ENCODE measurements at regions not wholly inside any gene's neighbourhood (a gene's known extent, or its start where the extent isn't known, plus 50 kb on each side); places are given as distances from the start of the nearest gene placed in this dataset.

- no peaks in the 10 kb centered on the region for H3K36me3 ChIP-seq (ENCODE audit: control insufficient read depth in 2 of 2, insufficient read depth in 1 of 2, low read length in 2 of 2)
- CTCF ChIA-PET: no interaction called here
Measured at GRCh38 chr5:4011943-4012342, 416.3 kb downstream of the IRX1 start.

DNA sequence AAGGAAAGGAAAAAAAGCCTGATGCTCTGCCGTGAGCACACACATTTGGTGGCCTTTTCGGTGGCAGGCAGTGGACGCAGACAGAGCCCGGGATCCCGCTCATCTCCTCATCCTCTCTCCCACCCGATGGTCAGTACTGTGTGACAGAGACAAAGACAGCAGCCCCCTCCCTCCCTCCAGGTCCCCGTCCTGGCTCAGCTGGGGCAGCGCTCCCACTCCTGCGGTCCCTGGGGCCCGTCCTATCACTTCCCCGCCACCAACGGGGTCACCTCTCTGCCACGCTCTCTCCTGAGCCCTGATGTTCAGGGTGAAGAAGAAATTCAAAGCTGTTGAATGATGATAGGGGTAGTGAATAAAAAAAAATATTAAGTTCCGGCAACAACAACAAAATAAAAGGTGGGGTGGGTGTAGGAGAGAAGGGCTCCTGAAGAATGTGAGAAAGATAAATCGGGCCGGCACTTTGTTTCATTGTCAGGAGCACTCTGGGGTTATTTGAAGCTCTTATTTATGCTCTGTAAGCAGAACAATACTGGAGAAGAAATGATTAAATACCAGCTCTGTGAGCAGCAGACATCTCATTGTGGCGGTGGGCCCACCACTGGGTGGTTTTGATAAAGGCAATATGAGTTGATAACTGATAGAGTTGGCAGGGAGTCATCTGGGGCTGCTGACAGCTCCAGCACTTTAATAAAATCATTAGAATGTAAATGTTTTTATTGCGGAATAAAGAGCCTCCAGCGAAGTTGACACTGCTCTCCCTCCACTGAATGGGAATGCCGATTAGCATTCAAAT, 417.7 kb downstream of the IRX1 start:
- Histone ChIP-seq H3K4me1 (ENCODE audit: control insufficient read depth, insufficient read depth, low read length) (no peaks in the 10 kb centered on the region), H3K4me3 (ENCODE audit: low read depth, low read length) (no peak overlapping the region), H3K9me3 (ENCODE audit: control insufficient read depth, insufficient read depth, low read depth, low read length) (no peaks in the 10 kb centered on the region), H3K27ac (ENCODE audit: extremely low read depth, low read depth, low read length) (no peak overlapping the region), H3K36me3 (ENCODE audit: control insufficient read depth in 2 of 2, insufficient read depth in 1 of 2, low read length in 2 of 2) (no peaks in the 10 kb centered on the region)
- TF ChIP-seq ZNF626 (tag by site-specific recombination; IDR thresholded peaks at IDR 0.05): no peak
- no peak for TF ChIP-seq SP3 (tag by site-specific recombination; IDR thresholded peaks at IDR 0.05)
- TF ChIP-seq ZNF549 (tag by site-specific recombination; IDR thresholded peaks at IDR 0.05): no peak
- no peak for TF ChIP-seq ZNF2 (tag by site-specific recombination; IDR thresholded peaks at IDR 0.05)
- TF ChIP-seq ZNF214 (tag by site-specific recombination; IDR thresholded peaks at IDR 0.05; ENCODE audit: borderline replicate concordance): no peak
- TF ChIP-seq ZSCAN30 (tag by site-specific recombination; IDR thresholded peaks at IDR 0.05): no peak
- no peak for TF ChIP-seq ZSCAN23 (tag by site-specific recombination; IDR thresholded peaks at IDR 0.05)
- TF ChIP-seq ZNF510 (tag by site-specific recombination; IDR thresholded peaks at IDR 0.05; ENCODE audit: insufficient replicate concordance): no peak
- TF ChIP-seq SETDB1 (IDR thresholded peaks at IDR 0.05; ENCODE audit: insufficient read length, low read length): no peak
- TF ChIP-seq, protein P1, sequence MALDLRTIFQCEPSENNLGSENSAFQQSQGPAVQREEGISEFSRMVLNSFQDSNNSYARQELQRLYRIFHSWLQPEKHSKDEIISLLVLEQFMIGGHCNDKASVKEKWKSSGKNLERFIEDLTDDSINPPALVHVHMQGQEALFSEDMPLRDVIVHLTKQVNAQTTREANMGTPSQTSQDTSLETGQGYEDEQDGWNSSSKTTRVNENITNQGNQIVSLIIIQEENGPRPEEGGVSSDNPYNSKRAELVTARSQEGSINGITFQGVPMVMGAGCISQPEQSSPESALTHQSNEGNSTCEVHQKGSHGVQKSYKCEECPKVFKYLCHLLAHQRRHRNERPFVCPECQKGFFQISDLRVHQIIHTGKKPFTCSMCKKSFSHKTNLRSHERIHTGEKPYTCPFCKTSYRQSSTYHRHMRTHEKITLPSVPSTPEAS (tag by site-specific recombination; IDR thresholded peaks at IDR 0.05): no peak
- ChIA-PET POLR2A (no interaction called here), CTCF (no interaction called here)

More at GRCh38 chr5:4011943-4012342, 416.3 kb downstream of the IRX1 start:
- TF ChIP-seq ZNF23 (tag by site-specific recombination; IDR thresholded peaks at IDR 0.05; ENCODE audit: borderline replicate concordance): no peak
- TF ChIP-seq ZNF785 (tag by site-specific recombination; IDR thresholded peaks at IDR 0.05): no peak
- no peak for TF ChIP-seq ZNF391 (tag by site-specific recombination; IDR thresholded peaks at IDR 0.05; ENCODE audit: borderline replicate concordance, low read depth)
- no peak for TF ChIP-seq MYNN (tag by site-specific recombination; IDR thresholded peaks at IDR 0.05; ENCODE audit: borderline replicate concordance)
- no peak for TF ChIP-seq ZNF292 (tag by site-specific recombination; IDR thresholded peaks at IDR 0.05; ENCODE audit: borderline replicate concordance, low read depth)
- TF ChIP-seq ZNF404 (tag by site-specific recombination; IDR thresholded peaks at IDR 0.05): no peak
- TF ChIP-seq HOXD13 (CRISPR knock-in tag; IDR thresholded peaks at IDR 0.05; ENCODE audit: borderline replicate concordance): no peak
- TF ChIP-seq, protein P2, sequence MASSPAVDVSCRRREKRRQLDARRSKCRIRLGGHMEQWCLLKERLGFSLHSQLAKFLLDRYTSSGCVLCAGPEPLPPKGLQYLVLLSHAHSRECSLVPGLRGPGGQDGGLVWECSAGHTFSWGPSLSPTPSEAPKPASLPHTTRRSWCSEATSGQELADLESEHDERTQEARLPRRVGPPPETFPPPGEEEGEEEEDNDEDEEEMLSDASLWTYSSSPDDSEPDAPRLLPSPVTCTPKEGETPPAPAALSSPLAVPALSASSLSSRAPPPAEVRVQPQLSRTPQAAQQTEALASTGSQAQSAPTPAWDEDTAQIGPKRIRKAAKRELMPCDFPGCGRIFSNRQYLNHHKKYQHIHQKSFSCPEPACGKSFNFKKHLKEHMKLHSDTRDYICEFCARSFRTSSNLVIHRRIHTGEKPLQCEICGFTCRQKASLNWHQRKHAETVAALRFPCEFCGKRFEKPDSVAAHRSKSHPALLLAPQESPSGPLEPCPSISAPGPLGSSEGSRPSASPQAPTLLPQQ (tag by site-specific recombination; IDR thresholded peaks at IDR 0.05): no peak
- no peak for TF ChIP-seq ZNF654 (tag by site-specific recombination; IDR thresholded peaks at IDR 0.05; ENCODE audit: low read depth)
- TF ChIP-seq ZNF16 (tag by site-specific recombination; IDR thresholded peaks at IDR 0.05; ENCODE audit: low read depth): no peak
- TF ChIP-seq, protein P3, sequence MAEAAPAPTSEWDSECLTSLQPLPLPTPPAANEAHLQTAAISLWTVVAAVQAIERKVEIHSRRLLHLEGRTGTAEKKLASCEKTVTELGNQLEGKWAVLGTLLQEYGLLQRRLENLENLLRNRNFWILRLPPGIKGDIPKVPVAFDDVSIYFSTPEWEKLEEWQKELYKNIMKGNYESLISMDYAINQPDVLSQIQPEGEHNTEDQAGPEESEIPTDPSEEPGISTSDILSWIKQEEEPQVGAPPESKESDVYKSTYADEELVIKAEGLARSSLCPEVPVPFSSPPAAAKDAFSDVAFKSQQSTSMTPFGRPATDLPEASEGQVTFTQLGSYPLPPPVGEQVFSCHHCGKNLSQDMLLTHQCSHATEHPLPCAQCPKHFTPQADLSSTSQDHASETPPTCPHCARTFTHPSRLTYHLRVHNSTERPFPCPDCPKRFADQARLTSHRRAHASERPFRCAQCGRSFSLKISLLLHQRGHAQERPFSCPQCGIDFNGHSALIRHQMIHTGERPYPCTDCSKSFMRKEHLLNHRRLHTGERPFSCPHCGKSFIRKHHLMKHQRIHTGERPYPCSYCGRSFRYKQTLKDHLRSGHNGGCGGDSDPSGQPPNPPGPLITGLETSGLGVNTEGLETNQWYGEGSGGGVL (tag by site-specific recombination; IDR thresholded peaks at IDR 0.05): no peak
- no peak for TF ChIP-seq KLF7 (tag by site-specific recombination; IDR thresholded peaks at IDR 0.05; ENCODE audit: borderline replicate concordance)
- TF ChIP-seq ZSCAN23 (tag by site-specific recombination; IDR thresholded peaks at IDR 0.05): no peak
- TF ChIP-seq ZNF747 (tag by site-specific recombination; IDR thresholded peaks at IDR 0.05): no peak
- TF ChIP-seq PATZ1 (tag by site-specific recombination; IDR thresholded peaks at IDR 0.05): no peak
- no peak for TF ChIP-seq ZNF184 (tag by site-specific recombination; IDR thresholded peaks at IDR 0.05)
- TF ChIP-seq ZNF558 (tag by site-specific recombination; IDR thresholded peaks at IDR 0.05): no peak
- TF ChIP-seq ZNF645 (tag by site-specific recombination; IDR thresholded peaks at IDR 0.05): no peak
- TF ChIP-seq ZNF521 (tag by site-specific recombination; IDR thresholded peaks at IDR 0.05): no peak
- TF ChIP-seq FEZF1 (tag by site-specific recombination; IDR thresholded peaks at IDR 0.05): no peak
- POLR2A ChIA-PET: no interaction called here
- H3K4me3 ChIP-seq (ENCODE audit: low read depth, low read length): no peak overlapping the region
- H3K4me1 ChIP-seq (ENCODE audit: control insufficient read depth, insufficient read depth, low read length): no peaks in the 10 kb centered on the region
- no peaks in the 10 kb centered on the region for H3K9me3 ChIP-seq (ENCODE audit: control insufficient read depth, insufficient read depth, low read depth, low read length)
- H3K27ac ChIP-seq (ENCODE audit: extremely low read depth, low read depth, low read length): no peak overlapping the region
